ENCODE measurements at regions not wholly inside any gene's neighbourhood (a gene's known extent, or its start where the extent isn't known, plus 50 kb on each side); places are given as distances from the start of the nearest gene placed in this dataset.
"Not testable (repeated sequence)": the region's sequence is repeated elsewhere in the genome, so short reads cannot be mapped to it uniquely, and the experiment has no call there.

DNA sequence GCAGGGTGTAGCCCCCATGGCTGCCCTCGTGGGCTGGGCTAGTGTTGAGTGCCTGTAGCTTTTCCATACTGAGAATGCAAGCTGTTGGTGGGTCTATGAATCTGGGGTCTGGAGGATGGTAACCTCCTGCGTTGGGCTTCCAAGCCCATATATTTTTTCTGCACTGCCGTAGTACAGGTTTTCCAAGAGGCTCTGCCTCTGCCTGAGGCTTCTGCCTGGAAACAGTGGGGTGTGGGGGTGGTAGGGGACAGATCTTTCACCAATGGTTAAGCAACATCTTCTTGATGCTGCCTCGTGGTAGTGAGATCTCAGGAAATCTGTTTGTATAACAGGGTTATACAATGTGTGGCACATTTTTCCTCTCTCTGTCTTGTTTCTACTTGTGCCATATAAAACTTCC lies 189.0 kb upstream of the ZNF519 start:
- not testable (repeated sequence) for DNase-seq

DNA sequence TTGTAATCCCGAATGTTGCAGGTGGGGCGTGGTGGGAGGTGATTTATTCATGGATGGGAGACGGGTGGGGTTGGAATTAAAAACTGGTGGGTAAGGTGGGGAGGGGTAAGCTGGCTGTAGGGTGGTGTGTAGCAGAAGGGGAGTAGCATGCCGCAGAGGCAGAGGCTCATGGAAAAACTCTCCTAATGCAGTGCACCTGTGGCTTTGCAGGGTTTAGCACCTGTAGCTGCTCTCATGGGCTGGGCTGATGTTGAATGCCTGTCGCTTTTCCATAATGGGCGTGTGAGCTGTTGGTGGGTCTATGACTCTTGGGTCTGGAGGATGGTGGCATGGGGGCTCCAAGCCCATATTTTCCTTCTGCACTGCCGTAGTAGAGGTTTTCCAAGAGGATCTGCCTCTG lies 169.0 kb upstream of the ZNF519 start:
- DNase-seq: not testable (repeated sequence)

DNA sequence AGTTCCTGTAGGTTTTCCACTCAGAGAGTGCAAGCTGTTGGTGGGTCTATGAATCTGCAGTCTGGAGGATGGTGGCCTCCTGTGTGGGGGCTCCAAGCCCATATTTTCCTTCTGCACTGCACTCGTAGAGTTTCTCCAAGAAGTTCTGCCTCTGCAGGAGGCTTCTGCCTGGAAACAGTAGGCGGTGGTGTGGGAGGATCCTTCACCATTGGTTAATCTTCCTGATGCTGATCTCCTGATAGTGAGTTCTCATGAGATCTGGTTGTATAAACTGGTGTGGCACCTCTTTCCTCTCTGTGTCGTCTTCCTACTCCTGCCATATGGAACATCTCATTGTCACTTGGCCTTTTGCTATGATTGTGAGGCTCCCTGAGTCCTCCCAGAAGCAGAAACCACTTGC lies 162.8 kb upstream of the ZNF519 start:
- DNase-seq: not testable (repeated sequence)

DNA sequence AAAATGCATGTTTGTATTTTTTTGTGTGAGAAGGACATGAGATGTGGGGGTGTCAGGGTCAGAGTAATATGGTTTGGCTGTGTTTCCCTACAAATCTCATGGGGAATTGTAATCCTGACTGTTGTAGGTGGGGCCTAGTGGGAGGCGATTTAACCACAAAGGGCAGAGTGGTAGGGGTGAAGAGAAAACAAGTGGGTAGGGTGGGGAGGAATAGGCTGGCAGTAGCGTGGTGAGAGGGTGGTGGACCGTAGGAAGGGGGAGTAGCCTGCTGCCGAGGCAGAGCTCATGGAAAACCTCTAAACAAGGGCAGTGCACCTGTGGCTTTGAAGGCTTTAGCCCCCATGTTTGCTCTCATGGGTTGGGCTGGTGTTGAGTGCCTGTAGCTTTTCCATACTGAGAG lies 152.8 kb upstream of the ZNF519 start:
- DNase-seq: no peak

- DNase-seq: not testable (repeated sequence)
Measured at GRCh38 chr18:14275391-14275790, 143.2 kb upstream of the ZNF519 start.

GRCh38 chr18:14265637-14266410 lies 133.6 kb upstream of the ZNF519 start:
- not testable (repeated sequence) for DNase-seq

DNA sequence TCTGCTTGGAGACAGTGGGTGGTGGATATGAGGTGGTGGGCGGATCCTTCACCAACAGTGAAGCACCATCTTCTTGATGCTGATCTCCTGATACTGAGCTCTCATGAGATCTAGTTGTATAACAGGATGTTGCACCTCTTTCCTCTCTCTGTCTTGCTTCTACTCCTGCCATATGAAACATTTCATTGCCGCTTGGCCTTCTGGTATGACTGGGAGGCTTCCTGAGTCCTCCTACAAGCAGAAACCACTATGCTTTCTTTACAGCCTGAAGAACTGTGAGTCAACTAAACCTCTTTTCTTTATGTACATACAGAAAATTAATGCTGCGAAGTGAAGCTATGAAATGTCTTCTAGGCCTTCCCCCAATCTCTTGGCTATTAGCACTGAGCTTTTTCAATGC lies 130.6 kb upstream of the ZNF519 start:
- DNase-seq: not testable (repeated sequence)

DNA sequence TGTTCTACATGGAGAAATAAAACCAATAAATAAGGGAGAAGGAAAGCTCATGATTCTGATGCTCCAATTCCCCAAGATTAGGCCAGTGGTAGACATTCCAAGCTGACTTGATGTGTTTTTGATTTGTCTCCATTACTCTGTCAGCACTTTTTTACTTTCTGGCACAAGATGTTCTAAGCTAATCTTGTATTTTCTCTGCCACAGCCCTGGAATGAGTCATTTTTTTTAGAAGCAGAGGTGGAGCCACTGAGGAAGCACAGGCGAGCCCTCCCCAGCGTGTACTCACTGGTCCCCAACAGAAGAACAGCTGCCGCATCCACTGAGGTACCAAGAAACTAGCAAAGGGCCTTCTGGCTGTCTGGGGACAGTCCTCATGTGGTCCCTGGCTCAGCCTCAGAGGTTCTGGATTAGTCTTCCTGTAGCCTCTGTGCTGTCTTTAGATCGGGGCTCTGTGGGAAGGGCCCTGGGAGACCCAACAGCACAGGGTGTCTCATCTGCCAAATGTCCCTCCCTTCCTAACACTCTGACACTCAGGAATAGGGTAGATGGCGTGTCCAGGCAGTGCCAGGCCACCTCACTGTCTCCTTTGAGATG lies 117.9 kb upstream of the ZNF519 start:
- DNase-seq: not testable (repeated sequence)

GRCh38 chr18:14239224-14239623 lies 107.0 kb upstream of the ZNF519 start:
- DNase-seq: not testable (repeated sequence)

DNA sequence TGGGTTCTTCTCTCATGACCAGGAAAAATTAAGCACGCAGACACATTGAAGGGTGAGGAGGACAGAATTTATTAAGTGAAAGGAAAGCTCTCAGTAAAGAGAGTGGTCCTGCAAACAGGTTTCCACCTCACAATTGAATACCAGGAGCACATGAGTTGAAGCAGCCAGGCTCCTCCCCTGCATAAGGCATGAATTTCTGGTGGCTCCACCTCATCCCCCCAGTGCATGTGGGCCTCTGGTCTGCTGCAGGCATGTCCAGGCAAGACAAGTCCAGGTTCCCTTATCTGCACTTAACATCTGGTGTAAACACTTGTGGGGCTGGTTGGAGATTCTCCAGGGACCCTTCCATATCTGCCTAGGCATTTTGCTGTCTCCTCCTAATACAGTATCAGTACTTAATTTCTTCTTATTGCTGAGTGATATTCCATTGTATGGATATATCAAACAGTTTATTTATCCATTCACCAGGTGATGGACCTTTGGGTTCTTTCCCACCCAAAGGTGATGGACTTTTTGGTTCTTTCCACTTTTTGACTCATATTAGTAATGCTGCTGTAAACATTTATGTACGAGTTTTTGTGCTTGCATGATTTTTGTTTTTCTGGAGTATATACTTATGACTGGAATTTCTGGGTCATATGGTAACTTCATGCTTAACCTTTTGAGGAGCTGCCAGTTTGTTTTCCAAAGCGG lies 104.3 kb upstream of the ZNF519 start:
- DNase-seq: not testable (repeated sequence)

DNA sequence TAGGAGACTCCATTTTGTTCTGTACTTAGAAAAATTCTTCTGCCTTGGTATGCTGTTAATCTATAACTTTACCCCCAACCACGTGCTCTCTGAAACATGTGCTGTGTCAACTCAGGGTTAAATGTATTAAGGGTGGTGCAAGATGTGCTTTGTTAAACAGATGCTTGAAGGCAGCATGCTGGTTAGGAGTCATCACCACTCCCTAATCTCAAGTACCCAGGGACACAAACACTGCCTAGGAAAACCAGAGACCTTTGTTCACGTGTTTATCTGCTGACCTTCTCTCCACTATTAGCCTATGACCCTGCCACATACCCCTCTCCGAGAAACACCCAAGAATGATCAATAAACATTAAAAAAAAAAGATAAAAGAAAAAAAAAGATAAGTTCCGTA lies 93.0 kb upstream of the ZNF519 start:
- DNase-seq: not testable (repeated sequence)

- not testable (repeated sequence) for DNase-seq
Measured at GRCh38 chr18:14224551-14225285, 92.5 kb upstream of the ZNF519 start.

DNA sequence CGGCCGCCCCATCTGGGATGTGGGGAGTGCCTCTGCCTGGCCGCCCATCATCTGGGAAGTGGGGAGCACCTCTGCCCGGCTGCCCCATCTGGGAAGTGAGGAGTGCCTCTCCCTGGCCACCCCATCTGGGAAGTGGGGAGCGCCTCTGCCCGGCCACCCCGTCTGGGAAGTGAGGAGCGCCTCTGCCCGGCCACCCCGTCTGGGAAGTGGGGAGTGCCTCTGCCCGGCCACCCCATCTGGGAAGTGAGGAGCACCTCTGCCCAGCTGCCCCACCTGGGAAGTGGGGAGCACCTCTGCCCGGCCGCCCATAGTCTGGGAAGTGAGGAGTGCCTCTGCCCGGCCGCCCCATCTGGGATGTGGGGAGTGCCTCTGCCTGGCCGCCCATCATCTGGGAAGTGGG lies 91.7 kb upstream of the ZNF519 start:
- DNase-seq: not testable (repeated sequence)

- DNase-seq: not testable (repeated sequence)
Measured at GRCh38 chr18:14223231-14223822, 91.1 kb upstream of the ZNF519 start.

DNA sequence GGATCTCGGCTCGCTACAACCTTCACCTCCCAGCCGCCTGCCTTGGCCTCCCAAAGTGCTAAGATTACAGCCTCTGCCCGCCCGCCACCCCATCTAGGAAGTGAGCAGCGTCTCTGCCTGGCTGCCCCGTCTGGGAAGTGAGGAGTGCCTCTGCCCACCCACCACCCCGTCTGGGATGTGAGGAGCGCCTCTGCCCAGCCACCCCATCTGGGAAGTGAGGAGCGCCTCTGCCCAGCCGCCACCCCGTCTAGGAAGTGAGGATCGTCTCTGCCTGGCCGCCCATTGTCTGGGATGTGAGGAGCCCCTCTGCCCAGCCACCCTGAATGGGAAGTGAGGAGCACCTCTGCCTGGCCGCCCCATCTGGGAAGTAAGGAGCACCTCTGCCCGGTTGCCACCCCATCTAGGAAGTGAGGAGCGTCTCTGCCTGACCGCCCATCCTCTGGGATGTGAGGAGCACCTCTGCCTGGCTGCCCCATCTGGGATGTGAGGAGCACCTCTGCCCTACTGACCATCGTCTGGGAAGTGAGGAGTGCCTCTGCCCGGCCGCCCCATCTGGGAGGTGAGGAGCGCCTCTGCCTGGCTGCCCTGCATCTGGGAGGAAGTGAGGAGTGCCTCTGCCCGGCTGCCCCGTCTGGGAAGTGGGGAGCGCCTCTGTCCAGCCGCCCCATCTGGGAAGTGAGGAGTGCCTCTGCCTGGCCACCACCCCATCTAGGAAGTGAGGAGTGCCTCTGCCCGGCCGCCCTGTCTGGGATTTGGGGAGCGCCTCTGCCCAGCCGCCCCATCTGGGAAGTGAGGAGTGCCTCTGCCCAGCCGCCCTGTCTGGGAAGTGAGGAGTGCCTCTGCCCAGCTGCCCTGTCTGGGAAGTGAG lies 90.4 kb upstream of the ZNF519 start:
- DNase-seq: not testable (repeated sequence)

GRCh38 chr18:14221689-14222088 lies 89.5 kb upstream of the ZNF519 start:
- DNase-seq: no peak

GRCh38 chr18:14215952-14216351 lies 83.7 kb upstream of the ZNF519 start:
- DNase-seq: not testable (repeated sequence)

DNA sequence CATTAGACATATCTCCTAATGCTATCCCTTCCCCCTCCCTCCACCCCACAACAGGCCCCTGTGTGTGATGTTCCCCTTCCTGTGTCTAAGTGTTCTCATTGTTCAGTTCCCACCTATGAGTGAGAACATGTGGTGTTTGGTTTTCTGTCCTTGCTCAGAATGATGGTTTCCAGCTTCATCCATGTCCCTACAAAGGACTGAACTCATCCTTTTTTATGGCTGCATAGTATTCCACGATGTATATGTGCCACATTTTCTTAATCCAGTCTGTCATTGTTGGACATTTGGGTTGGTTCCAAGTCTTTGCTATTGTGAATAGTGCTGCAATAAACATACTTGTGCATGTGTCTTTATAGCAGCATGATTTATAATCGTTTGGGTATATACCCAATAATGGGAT lies 71.2 kb upstream of the ZNF519 start:
- DNase-seq: not testable (repeated sequence)

- not testable (repeated sequence) for DNase-seq
Measured at GRCh38 chr18:14190776-14191442, 58.7 kb upstream of the ZNF519 start.

- no peak for DNase-seq
Measured at GRCh38 chr18:14189858-14190257, 57.6 kb upstream of the ZNF519 start.

DNA sequence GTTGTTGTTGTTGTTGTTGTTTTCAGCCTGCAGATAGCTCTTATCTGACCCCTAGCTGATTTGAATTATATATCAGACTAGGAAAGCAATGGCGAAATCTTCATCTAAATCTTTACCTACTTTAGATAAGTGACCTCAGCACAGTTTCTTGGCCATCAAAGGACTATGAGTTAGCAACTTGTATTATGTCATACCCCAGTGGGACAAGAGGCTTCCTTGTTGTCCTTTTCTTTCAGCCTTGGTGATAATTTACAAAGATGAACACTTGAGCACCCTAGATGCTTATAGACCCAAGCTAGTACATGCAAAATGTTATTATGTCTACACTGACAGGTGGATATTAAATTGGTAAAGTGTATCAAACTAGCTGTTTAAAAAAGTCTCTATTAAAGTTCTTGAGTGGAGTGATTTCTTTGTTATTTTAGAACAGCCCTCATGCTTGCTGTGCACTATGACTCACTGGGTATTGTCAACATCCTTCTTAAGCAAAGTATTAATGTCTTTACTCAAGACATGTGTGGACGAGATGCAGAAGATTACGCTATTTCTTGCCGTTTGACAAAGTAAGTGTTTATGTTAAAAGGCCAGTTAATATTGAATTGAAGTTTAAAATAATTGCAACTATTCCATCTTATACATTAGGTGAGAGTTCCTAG lies 56.6 kb upstream of the ZNF519 start:
- not testable (repeated sequence) for DNase-seq

Data from activated gamma-delta T cell treated with Interleukin-2 at 50 U/mL for 16 hours (primary cell).